ENCODE measurements at regions not wholly inside any gene's neighbourhood (a gene's known extent, or its start where the extent isn't known, plus 50 kb on each side); places are given as distances from the start of the nearest gene placed in this dataset.
"Not testable (repeated sequence)": the region's sequence is repeated elsewhere in the genome, so short reads cannot be mapped to it uniquely, and the experiment has no call there.

DNA sequence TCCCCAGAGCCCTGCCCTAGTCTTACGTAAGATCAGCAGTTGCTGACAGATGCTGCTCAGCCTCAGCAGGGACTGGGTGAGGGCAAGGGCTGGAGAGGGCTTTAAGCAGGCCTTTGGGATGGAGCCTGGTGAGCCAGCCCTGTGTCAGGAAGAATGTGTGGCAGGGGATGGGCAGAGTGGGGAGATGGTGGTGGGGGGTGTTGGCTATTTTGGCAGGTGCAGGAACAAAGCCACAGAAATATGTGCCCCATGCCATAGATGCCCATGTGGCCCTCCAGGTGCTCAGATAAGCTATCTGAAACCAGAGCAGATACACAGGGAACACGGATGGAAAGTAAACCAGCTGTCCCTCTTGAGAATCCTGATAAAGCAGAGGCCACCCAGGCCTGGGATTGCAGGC, 1325.0 kb downstream of the UQCRFS1 start:
- no peak for DNase-seq (ENCODE audit: low spot score)

GRCh38 chr19:27885359-27885758, 1327.6 kb downstream of the UQCRFS1 start:
- DNase-seq (ENCODE audit: low spot score), result no peak

GRCh38 chr19:27884376-27884775, 1328.6 kb downstream of the UQCRFS1 start:
- DNase-seq (ENCODE audit: low spot score), result no peak

DNA sequence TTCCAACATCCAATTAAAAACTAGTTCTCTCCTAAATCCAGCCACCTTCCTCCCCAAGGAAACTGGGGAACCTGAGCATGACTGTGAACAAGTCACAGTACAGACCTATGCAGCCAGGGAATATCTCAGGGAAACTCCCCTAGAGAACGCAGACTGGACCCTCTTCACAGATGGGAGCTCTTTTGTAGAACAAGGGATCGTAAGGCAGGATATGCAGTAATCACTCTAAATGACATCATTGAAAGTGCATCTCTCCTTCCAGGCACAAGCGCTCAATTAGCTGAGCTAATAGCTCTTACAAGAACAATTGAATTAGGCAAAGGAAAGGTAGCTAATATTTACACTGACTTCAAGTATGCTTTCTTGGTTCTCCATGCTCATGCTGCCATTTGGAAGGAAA, 1331.7 kb downstream of the UQCRFS1 start:
- DNase-seq (ENCODE audit: low spot score), result no peak

GRCh38 chr19:27876976-27877512, 1335.9 kb downstream of the UQCRFS1 start:
- DNase-seq (ENCODE audit: low spot score), result no peak

GRCh38 chr19:27876489-27876888, 1336.5 kb downstream of the UQCRFS1 start:
- DNase-seq (ENCODE audit: low spot score), result no peak

DNA sequence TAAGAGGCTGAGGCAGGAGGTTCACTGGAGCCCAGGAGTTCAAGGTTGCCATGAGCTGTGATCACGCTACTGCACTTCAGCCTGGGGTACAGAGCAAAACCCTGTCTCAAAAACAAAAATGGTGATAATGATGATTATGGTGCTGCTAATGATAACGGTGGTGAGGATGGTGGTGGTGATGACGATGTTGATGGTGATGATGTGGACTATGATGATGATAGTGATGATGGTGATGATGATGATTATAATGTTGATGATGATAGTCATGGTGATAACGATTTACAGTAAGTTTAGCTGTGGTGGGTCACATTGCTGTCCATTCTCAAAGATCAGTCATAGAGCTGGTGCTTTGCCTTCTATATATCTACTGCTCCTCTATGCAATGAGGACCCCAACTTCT, 1340.6 kb downstream of the UQCRFS1 start:
- no peak for DNase-seq (ENCODE audit: low spot score)

- DNase-seq (ENCODE audit: low spot score), result no peak
These were observed 1342.7 kb downstream of the UQCRFS1 start for GRCh38 chr19:27870293-27870692.

DNA sequence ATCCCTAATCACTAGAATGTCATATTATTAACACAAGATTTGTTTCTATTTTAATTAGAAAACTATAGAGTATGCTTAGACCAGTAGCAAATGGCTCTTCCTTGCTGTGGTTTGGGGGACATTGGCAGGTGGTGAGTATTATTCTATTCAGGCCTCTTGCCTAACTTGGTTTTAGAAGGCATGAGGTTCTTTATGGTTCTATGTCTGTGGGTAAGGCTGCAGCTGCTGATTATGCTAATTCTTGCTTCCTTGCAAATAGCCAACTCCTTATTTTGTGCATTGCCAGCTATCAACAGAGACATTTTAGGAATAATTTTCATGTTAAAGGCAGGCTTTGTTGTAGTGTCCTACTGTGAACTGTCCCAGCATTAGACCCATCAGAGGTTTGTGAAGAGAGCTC, 1344.9 kb downstream of the UQCRFS1 start:
- no peak for DNase-seq (ENCODE audit: low spot score)

DNA sequence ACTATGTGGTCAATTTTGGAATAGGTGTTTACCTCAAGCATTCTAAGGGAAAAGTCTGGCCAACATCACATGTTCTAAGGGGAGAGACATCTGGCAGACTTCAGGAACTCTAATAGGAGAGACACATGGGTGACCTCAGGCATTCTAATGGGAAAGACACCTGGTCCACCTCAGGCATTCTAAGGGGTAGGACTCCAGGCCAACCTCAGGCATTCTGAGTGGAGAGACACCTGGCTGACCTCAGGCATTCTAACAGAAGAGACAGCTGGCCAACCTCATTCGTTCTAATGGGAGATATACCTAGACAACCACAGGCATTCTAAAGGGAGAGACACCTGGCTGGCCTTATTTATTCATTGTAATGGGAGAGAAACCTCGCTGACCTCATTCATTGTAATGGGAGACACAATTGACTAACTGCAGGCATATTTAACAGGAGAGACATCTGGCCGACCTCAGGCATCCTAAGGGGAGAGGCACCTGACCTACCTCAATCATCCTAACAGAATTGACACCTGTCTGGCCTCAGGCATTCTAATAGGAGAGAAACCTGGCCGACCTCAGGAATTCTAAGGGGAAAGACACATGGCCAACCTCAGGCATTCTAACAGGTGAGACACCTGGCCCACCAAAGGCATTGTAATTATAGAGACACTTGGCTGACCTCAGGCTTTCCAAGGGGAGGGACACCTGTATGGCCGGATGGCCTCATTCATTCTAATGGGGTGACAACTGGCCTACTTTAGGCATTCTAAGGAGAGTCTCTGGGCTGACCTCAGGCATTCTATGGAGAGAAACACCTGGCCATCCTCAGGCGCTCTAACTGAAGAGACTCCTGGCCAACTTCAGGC, 1346.8 kb downstream of the UQCRFS1 start:
- no peak for DNase-seq (ENCODE audit: low spot score)

- no peak for DNase-seq (ENCODE audit: low spot score)
These were observed 1351.5 kb downstream of the UQCRFS1 start for GRCh38 chr19:27861411-27861975.

GRCh38 chr19:27860309-27860934, 1352.5 kb downstream of the UQCRFS1 start:
- DNase-seq (ENCODE audit: low spot score), result no peak

DNA sequence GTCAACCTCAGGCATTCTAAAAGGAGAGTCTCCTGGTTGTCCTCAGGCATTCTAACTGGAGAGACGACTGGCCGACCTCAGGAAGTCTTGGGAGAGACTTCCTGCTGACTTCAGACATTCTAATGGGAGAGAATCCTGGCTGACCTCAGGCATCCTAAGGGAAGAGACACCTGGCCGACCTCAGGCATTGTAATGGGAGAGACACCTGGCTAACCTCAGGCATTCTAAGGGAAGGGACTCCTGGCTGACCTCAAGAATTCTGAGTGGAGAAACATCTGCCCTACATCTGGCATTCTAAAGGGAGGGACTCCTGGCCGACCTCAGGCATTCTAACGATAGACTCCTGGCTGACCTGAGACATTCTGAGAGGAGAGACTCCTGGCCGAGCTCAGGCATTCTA, 1353.3 kb downstream of the UQCRFS1 start:
- DNase-seq (ENCODE audit: low spot score), result no peak

GRCh38 chr19:27858981-27859581, 1353.9 kb downstream of the UQCRFS1 start:
- no peak for DNase-seq (ENCODE audit: low spot score)

- DNase-seq (ENCODE audit: low spot score), result not testable (repeated sequence)
These were observed 1360.0 kb downstream of the UQCRFS1 start for GRCh38 chr19:27852931-27853330.

- DNase-seq (ENCODE audit: low spot score), result no peak
These were observed 1361.3 kb downstream of the UQCRFS1 start for GRCh38 chr19:27851543-27852060.

- DNase-seq (ENCODE audit: low spot score), result no peak
These were observed 1361.9 kb downstream of the UQCRFS1 start for GRCh38 chr19:27851002-27851481.

DNA sequence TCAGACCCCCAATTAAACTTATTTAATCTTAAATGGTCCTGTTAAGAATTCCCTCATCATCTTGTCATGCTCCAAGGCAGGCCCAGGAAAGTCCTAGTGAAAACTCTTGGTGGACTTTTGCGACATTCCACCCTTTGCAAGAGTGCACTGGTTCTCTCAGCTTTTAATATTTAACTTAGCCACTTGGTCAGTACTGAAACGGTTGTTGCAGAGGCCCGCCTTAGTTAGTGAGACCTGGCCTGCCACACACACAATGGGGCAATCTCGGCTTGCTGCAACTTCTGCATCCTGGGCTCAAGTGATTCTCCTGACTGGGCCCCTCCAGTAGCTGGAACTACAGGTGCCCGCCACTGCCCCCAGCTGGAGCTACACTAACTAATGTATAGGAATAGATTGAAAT, 1366.0 kb downstream of the UQCRFS1 start:
- DNase-seq (ENCODE audit: low spot score), result no peak

- DNase-seq (ENCODE audit: low spot score), result no peak
These were observed 1368.7 kb downstream of the UQCRFS1 start for GRCh38 chr19:27844261-27844660.

- DNase-seq (ENCODE audit: low spot score), result no peak
These were observed 1369.1 kb downstream of the UQCRFS1 start for GRCh38 chr19:27843861-27844260.

DNA sequence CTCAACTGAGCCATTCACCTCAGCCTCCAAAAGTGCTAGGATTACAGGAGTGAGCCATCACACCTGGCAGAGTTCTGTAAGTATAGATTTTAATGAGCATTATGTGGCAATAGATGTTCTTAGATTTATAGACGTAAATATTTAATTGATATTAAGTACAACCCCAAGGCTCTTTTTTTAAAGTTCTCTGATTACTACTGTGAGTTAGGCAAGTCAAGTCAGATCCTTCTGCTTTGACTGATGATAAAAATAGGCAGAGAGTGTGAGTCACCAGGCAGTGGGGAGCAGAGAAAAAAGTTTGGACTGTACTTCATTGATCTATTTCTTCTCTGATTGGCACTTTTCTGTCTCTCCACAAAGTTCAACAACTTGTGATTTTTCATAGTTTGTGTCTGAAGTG, 1379.9 kb downstream of the UQCRFS1 start:
- no peak for DNase-seq (ENCODE audit: low spot score)

DNA sequence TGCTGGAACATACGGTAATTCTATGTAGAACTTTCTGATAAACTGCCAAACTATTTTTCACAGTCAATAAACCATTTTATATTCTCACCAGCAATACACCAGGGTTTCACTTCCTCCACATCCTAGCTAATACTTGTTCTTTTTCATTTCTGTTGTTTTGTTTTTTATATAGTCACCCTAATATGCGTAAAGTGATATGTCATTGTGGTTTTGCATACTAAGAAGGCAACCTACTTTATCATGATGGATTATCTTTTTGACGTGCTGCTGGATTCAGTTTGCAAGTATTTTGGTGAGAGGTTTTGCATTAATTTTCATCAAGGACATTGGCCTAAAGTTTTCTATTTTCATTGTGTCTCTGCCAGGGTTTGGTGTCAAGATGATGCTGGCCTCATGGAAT, 1384.1 kb downstream of the UQCRFS1 start:
- DNase-seq (ENCODE audit: low spot score), result no peak
